ENCODE measurements at regions not wholly inside any gene's neighbourhood (a gene's known extent, or its start where the extent isn't known, plus 50 kb on each side); places are given as distances from the start of the nearest gene placed in this dataset.

GRCh38 chr10:28880683-28880950 lies 203.3 kb downstream of the BAMBI start:
- no peak for TF ChIP-seq CTCF (IDR thresholded peaks at IDR 0.05)
- TF ChIP-seq POLR2A (IDR thresholded peaks at IDR 0.05) = no peak
- TF ChIP-seq EP300 (IDR thresholded peaks at IDR 0.05) = no peak
- TF ChIP-seq POLR2AphosphoS5 (IDR thresholded peaks at IDR 0.05) = no peak
